K562 (cell line): ENCODE measurements at regions not wholly inside any gene's neighbourhood (a gene's known extent, or its start where the extent isn't known, plus 50 kb on each side); places are given as distances from the start of the nearest gene placed in this dataset.

Source experiments
- ATAC-seq: fragments of 200-7000 bp; cut with Tn5 transposase; 3 replicates; pipeline ENCODE4 v1.9.1; 2020; ENCODE audit warnings: moderate library complexity
- BruUV-seq: library from RNA; stranded (reverse); fragments of 400-500 nt; replicated peaks from 2 replicates; lab custom pipeline; 2021; lab: Mats Ljungman, UMichigan
- CTCF ChIA-PET: fragments of 300-600 bp; formaldehyde crosslinking; extraction: SDS; loops from one replicate; lab custom pipeline; 2021; ENCODE audit warnings: low intra/inter-chr PET ratio; lab: Yijun Ruan, JAX
- POLR2A ChIA-PET: fragments of 300-600, 350-650 bp; sonication (Branson Sonifier 250); formaldehyde crosslinking; extraction: SDS; loops from one replicate; lab custom pipeline; 2021; ENCODE audit warnings: antibody characterized with exemption, inconsistent platforms; lab: Yijun Ruan, JAX
- DNase-seq, 4 experiments: peaks; one replicate each; pipeline versions ENCODE4 v3.0.0 to v3.0.0-alpha.2; 2011 to 2018; ENCODE audit warnings: low spot score in 3 of 4, mixed read lengths in 3 of 4; ENCODE audit errors: extremely low read depth in 1 of 4
- FAIRE-seq: peaks from 2 replicates; lab custom pipeline; 2011; peaks lifted over from hg19 to GRCh38; lab: Jason Lieb, UNC
- H2AFZ ChIP-seq: 2 replicates; pipeline ENCODE4 v1.6.0; 2011; ENCODE audit warnings: low read depth, low read length, control low read depth, inconsistent platforms
- H3K27ac ChIP-seq: fragments of 200-600 bp; 3 replicates; pipeline ENCODE4 v1.8.0; 2011; ENCODE audit warnings: low read depth, mild to moderate bottlenecking, control low read depth, inconsistent platforms, low read length, moderate library complexity, mixed read lengths; ENCODE audit errors: extremely low read depth
- H3K27me3 ChIP-seq, 2 experiments: fragments of 300-600 bp in 1 of 2; 2 replicates in 1 of 2; 3 replicates in 1 of 2; pipeline versions ENCODE4 v1.6.0 to v1.8.0; 2011; ENCODE audit warnings: inconsistent platforms in 2 of 2, low read length in 2 of 2, mild to moderate bottlenecking in 1 of 2, mixed read lengths in 1 of 2, moderate library complexity in 1 of 2; ENCODE audit not compliant: control insufficient read depth in 2 of 2, insufficient read depth in 2 of 2
- H3K36me3 ChIP-seq: fragments of 300-600 bp; 3 replicates; pipeline ENCODE4 v1.8.0; 2011; ENCODE audit warnings: mild to moderate bottlenecking, low read length, inconsistent platforms; ENCODE audit not compliant: control insufficient read depth, insufficient read depth
- H3K4me1 ChIP-seq, 2 experiments: fragments of 200-600 bp in 1 of 2; replicated peaks in 1 of 2; 2 replicates in 1 of 2; 3 replicates in 1 of 2; pipeline versions ENCODE4 v1.5.1 to v1.8.0; 2011; ENCODE audit warnings: inconsistent platforms in 2 of 2, low read length in 2 of 2, mild to moderate bottlenecking in 1 of 2, mixed read lengths in 1 of 2, moderate library complexity in 1 of 2; ENCODE audit not compliant: control insufficient read depth in 2 of 2, insufficient read depth in 2 of 2
- H3K4me2 ChIP-seq: 2 replicates; pipeline ENCODE4 v1.6.1; 2011; ENCODE audit warnings: low read length, control low read depth, inconsistent platforms, mixed read lengths; ENCODE audit not compliant: insufficient read depth
- H3K4me3 ChIP-seq: fragments of 200-600 bp; sonication (generic), shearing (Covaris generic); 2 replicates; pipeline ENCODE4 v1.5.1; 2016; ENCODE audit warnings: control low read depth, inconsistent platforms
- H3K79me2 ChIP-seq: fragments of 200-600 bp; 3 replicates; pipeline ENCODE4 v1.8.0; 2011; ENCODE audit warnings: low read length, inconsistent platforms; ENCODE audit not compliant: control insufficient read depth, insufficient read depth
- H3K9ac ChIP-seq, 2 experiments: 2 replicates each; pipeline versions ENCODE4 v1.6.0 to v1.6.1; 2011; ENCODE audit warnings: low read depth in 2 of 2, low read length in 2 of 2, control low read depth in 1 of 2, inconsistent platforms in 1 of 2, mild to moderate bottlenecking in 1 of 2, mixed read lengths in 1 of 2; ENCODE audit not compliant: insufficient read depth in 1 of 2
- H3K9me1 ChIP-seq: one replicate; pipeline ENCODE4 v1.6.0; 2011; ENCODE audit warnings: inconsistent platforms, mild to moderate bottlenecking, low read length, moderate library complexity; ENCODE audit not compliant: control insufficient read depth, insufficient read depth
- H3K9me3 ChIP-seq: replicated peaks from 2 replicates; pipeline ENCODE4 v1.5.1; 2011; ENCODE audit warnings: low read depth, low read length, inconsistent platforms; ENCODE audit not compliant: control insufficient read depth, insufficient read depth
- H4K20me1 ChIP-seq: replicated peaks from 2 replicates; pipeline ENCODE4 v1.6.1; 2011; ENCODE audit warnings: low read length, inconsistent platforms, mixed read lengths; ENCODE audit not compliant: control insufficient read depth, insufficient read depth
- ADNP ChIP-seq: fragments of 200-800 bp; sonication (Bioruptor generic); IDR thresholded peaks from 2 replicates; pipeline ENCODE4 v1.6.1; 2016; ENCODE audit warnings: missing genetic modification characterization, missing compliant biosample characterization
- BCOR ChIP-seq: fragments of 450-650 bp; IDR thresholded peaks from 2 replicates; pipeline ENCODE4 v1.6.1; 2016
- CBX1 ChIP-seq: sonication (generic); IDR thresholded peaks from 2 replicates; pipeline ENCODE4 v1.6.1; 2016; ENCODE audit warnings: antibody characterized with exemption, low read depth, mild to moderate bottlenecking
- DEAF1 ChIP-seq: fragments of 450-650 bp; formaldehyde crosslinking; IDR thresholded peaks from 2 replicates; pipeline ENCODE4 v1.4.0; 2020; ENCODE audit warnings: mild to moderate bottlenecking, moderate library complexity
- EGR1 ChIP-seq: fragments of 450-650 bp; conservative IDR thresholded peaks from 2 replicates; pipeline ENCODE4 v1.6.1; 2017; ENCODE audit warnings: mild to moderate bottlenecking
- GTF2F1 ChIP-seq: IDR thresholded peaks from 2 replicates; pipeline ENCODE4 v1.6.1; 2011; ENCODE audit warnings: low read depth, low read length, improper control_type of control experiment
- GTF3C2 ChIP-seq: IDR thresholded peaks from 3 replicates; pipeline ENCODE4 v1.6.1; 2011; ENCODE audit warnings: borderline replicate concordance, mild to moderate bottlenecking, moderate library complexity; ENCODE audit not compliant: insufficient read length; ENCODE audit errors: extremely low read depth
- HDAC1 ChIP-seq, 2 experiments: fragments of 450-650 bp; IDR thresholded peaks; 2 replicates each; pipeline ENCODE4 v1.6.1; 2016 to 2017; ENCODE audit warnings: inconsistent platforms in 1 of 2, mild to moderate bottlenecking in 1 of 2, moderate library complexity in 1 of 2
- IFI16 ChIP-seq: fragments of 250-450 bp; sonication (Bioruptor Pico); IDR thresholded peaks from 2 replicates; pipeline ENCODE4 v2.1.2; 2022; ENCODE audit warnings: mild to moderate bottlenecking, inconsistent platforms
- KLF1 ChIP-seq: fragments of 450-650 bp; IDR thresholded peaks from 2 replicates; pipeline ENCODE4 v1.6.1; 2016; ENCODE audit warnings: missing genetic modification characterization, missing compliant biosample characterization
- MTA3 ChIP-seq: fragments of 450-650 bp; formaldehyde crosslinking; IDR thresholded peaks from 2 replicates; pipeline ENCODE4 v1.6.1; 2017; ENCODE audit warnings: mild to moderate bottlenecking, borderline replicate concordance
- NELFE ChIP-seq: IDR thresholded peaks from 2 replicates; pipeline ENCODE4 v1.6.1; 2011; ENCODE audit warnings: mild to moderate bottlenecking; ENCODE audit not compliant: insufficient read depth, insufficient read length
- RB1 ChIP-seq: fragments of 450-650 bp; IDR thresholded peaks from 2 replicates; pipeline ENCODE4 v1.6.1; 2017; ENCODE audit warnings: low read depth, mild to moderate bottlenecking
- SMARCE1 ChIP-seq: fragments of 450-650 bp; IDR thresholded peaks from 2 replicates; pipeline ENCODE4 v1.7.1; 2016; ENCODE audit warnings: mild to moderate bottlenecking
- SNIP1 ChIP-seq: fragments of 450-650 bp; IDR thresholded peaks from 2 replicates; pipeline ENCODE4 v1.7.1; 2017; ENCODE audit warnings: low read depth, mild to moderate bottlenecking
- STAT5B ChIP-seq: fragments of 250-450 bp; sonication (Bioruptor Pico); IDR thresholded peaks from 2 replicates; pipeline ENCODE4 v1.8.0; 2021; ENCODE audit warnings: mild to moderate bottlenecking, inconsistent platforms
- TEAD4 ChIP-seq, 2 experiments: sonication (generic) in 1 of 2; formaldehyde crosslinking in 1 of 2; IDR thresholded peaks; 2 replicates each; pipeline versions ENCODE4 v1.6.1 to v1.8.0; 2012 to 2022; ENCODE audit warnings: borderline replicate concordance in 1 of 2, inconsistent platforms in 1 of 2, low read length in 1 of 2, mild to moderate bottlenecking in 1 of 2, missing genetic modification reagents in 1 of 2
- XRCC5 ChIP-seq: fragments of 200-400 bp; formaldehyde crosslinking; IDR thresholded peaks from 2 replicates; pipeline ENCODE4 v1.6.1; 2017; ENCODE audit warnings: low read depth, mild to moderate bottlenecking, low read length
- ZKSCAN1 ChIP-seq: fragments of 150-350 bp; IDR thresholded peaks from 2 replicates; pipeline ENCODE4 v1.6.1; 2016; ENCODE audit warnings: low read depth, low read length
- ZNF445 ChIP-seq: fragments of 250-450 bp; sonication (Bioruptor Pico); IDR thresholded peaks from 2 replicates; pipeline ENCODE4 v1.4.0; 2020; ENCODE audit warnings: low read depth, mild to moderate bottlenecking, moderate library complexity
- WGBS: fragments of 100-300 bp; shearing (Covaris generic); methylation state at CpG from one replicate; pipeline ENCODE4 v1.1.6; 2016; ENCODE audit warnings: low coverage, mixed read lengths; ENCODE audit not compliant: insufficient coverage; ENCODE audit errors: missing lambda C conversion rate; 5-methylcytosine and 5-hydroxymethylcytosine counted together
- in situ Hi-C: fragments of 300-500 bp; cut with MboI; formaldehyde crosslinking; loops from 4 replicates; pipeline ENCODE4 v1.15.0; 2018; ENCODE audit warnings: inconsistent platforms, mixed read lengths
- intact Hi-C: fragments of 100-400 bp; cut with micrococcal nuclease; formaldehyde crosslinking; loops from 2 replicates; pipeline ENCODE4 v1.14.2; 2022

GRCh38 chr14:65351493-65352194 lies 60.9 kb upstream of the FUT8 start:
- ATAC-seq (no peak), DNase-seq (no peak), FAIRE-seq (no peak)
- CTCF ChIA-PET = no interaction called here
- Histone ChIP-seq H3K9me3 (no peaks in the 10 kb centered on the region), H3K9me1 (no peaks in the 10 kb centered on the region), H3K27ac (no peak overlapping the region), H3K36me3 (no peaks in the 10 kb centered on the region), H3K9ac (no peak overlapping the region), H2AFZ (no peak overlapping the region), H3K4me1 (peaks cover 0 to 12% of the 10 kb centered on the region in 2 experiments; a peak in 2 of 5 replicates), H3K4me2 (no peak overlapping the region), H3K79me2 (no peaks in the 10 kb centered on the region), H4K20me1 (no peaks in the 10 kb centered on the region), H3K27me3 (no peaks in the 10 kb centered on the region), H3K4me3 (no peak overlapping the region)
- WGBS = 8% methylated on average over 6 of the region's 6 CpGs
- intact Hi-C loops = no loop called here
- POLR2A ChIA-PET = interaction anchor here (0.7 to 1.1 kb wide), 2 partner anchors 12 to 15 kb away, joined by 3 to 4 read pairs; no protein-coding TSS in a partner anchor
- in situ Hi-C loops = no loop called here
- TF ChIP-seq ADNP (tag) (no peak), EGR1 (no peak), NELFE (no peak), HDAC1 (IDR thresholded peaks at IDR 0.05) (no peak), GTF3C2 (no peak), ZKSCAN1 (no peak), BCOR (no peak), STAT5B (no peak), KLF1 (tag) (no peak), GTF2F1 (no peak), CBX1 (no peak), ZNF445 (CRISPR knock-in tag) (no peak), XRCC5 (no peak), IFI16 (CRISPR knock-in tag) (no peak), SNIP1 (no peak), DEAF1 (CRISPR knock-in tag) (no peak), RB1 (no peak), SMARCE1 (no peak), MTA3 (no peak), TEAD4 (IDR thresholded peaks at IDR 0.05; ENCODE audit: low read length) (no peak), TEAD4 (CRISPR knock-in tag; IDR thresholded peaks at IDR 0.05; ENCODE audit: borderline replicate concordance) (no peak)
- BruUV-seq = no TSS peak
